ENCODE measurements at regions not wholly inside any gene's neighbourhood (a gene's known extent, or its start where the extent isn't known, plus 50 kb on each side); places are given as distances from the start of the nearest gene placed in this dataset.
A peak's percentile ranks its signal among the peaks of the same experiment; 100 is the strongest.

- Histone ChIP-seq H3K4me1 (replicated peaks in 1 of 2) (peaks cover 5 to 11% of the 10 kb centered on the region in 2 donors), H3K4me3 (peak overlapping the region in 1 of 4 donors; percentile 9), H3K27ac (no peak overlapping the region), H3K27me3 (no peaks in the 10 kb centered on the region), H3K36me3 (replicated peaks in 1 of 2) (no peaks in the 10 kb centered on the region), H3K9me3 (replicated peaks in 1 of 3) (no peaks in the 10 kb centered on the region)
- intact Hi-C loops (cut with DNase I), result no loop called here
- DNase-seq, result no peak
- no peak for TF ChIP-seq POLR2A (IDR thresholded peaks at IDR 0.05)
- TF ChIP-seq, protein P1, sequence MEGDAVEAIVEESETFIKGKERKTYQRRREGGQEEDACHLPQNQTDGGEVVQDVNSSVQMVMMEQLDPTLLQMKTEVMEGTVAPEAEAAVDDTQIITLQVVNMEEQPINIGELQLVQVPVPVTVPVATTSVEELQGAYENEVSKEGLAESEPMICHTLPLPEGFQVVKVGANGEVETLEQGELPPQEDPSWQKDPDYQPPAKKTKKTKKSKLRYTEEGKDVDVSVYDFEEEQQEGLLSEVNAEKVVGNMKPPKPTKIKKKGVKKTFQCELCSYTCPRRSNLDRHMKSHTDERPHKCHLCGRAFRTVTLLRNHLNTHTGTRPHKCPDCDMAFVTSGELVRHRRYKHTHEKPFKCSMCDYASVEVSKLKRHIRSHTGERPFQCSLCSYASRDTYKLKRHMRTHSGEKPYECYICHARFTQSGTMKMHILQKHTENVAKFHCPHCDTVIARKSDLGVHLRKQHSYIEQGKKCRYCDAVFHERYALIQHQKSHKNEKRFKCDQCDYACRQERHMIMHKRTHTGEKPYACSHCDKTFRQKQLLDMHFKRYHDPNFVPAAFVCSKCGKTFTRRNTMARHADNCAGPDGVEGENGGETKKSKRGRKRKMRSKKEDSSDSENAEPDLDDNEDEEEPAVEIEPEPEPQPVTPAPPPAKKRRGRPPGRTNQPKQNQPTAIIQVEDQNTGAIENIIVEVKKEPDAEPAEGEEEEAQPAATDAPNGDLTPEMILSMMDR (IDR thresholded peaks at IDR 0.05), result no peak
- WGBS, 4 donors, result 38 to 55% (median 50%) methylated on average over 3 of the region's 3 CpGs
Observed at GRCh38 chr7:36066343-36066664, 86.8 kb upstream of the EEPD1 start.

- H3K27ac ChIP-seq, result no peak overlapping the region
- H3K4me1 ChIP-seq (replicated peaks in 1 of 2), result peaks cover 0 to 5% of the 10 kb centered on the region in 2 donors
- H3K36me3 ChIP-seq (replicated peaks in 1 of 2), result no peaks in the 10 kb centered on the region
- H3K27me3 ChIP-seq, result no peaks in the 10 kb centered on the region
- intact Hi-C loops (cut with DNase I), result no loop called here
- H3K4me3 ChIP-seq, result no peak overlapping the region
- WGBS, 4 donors, result 83 to 90% (median 88%) methylated on average over 8 of the region's 8 CpGs
- H3K9me3 ChIP-seq (replicated peaks in 1 of 3), result no peaks in the 10 kb centered on the region
- TF ChIP-seq, protein P1 (IDR thresholded peaks at IDR 0.05), result no peak
- TF ChIP-seq POLR2A (IDR thresholded peaks at IDR 0.05), result no peak
- no peak for DNase-seq
Observed at GRCh38 chr7:36070230-36070629, 82.8 kb upstream of the EEPD1 start.

- no peak for DNase-seq
- no peak for TF ChIP-seq POLR2A (IDR thresholded peaks at IDR 0.05)
- TF ChIP-seq, protein P1 (IDR thresholded peaks at IDR 0.05), result no peak
- H3K27ac ChIP-seq, result no peak overlapping the region
- peaks cover 0 to 8% of the 10 kb centered on the region in 2 donors for H3K4me1 ChIP-seq (replicated peaks in 1 of 2)
- no peaks in the 10 kb centered on the region for H3K36me3 ChIP-seq (replicated peaks in 1 of 2)
- H3K27me3 ChIP-seq, result no peaks in the 10 kb centered on the region
- WGBS, 4 donors, result 94 to 100% (median 98%) methylated on average over 1 of the region's 1 CpG
- H3K4me3 ChIP-seq, result no peak overlapping the region
- no peaks in the 10 kb centered on the region for H3K9me3 ChIP-seq (replicated peaks in 1 of 3)
- intact Hi-C loops (cut with DNase I), result no loop called here
Observed at GRCh38 chr7:36071605-36072004, 81.4 kb upstream of the EEPD1 start.

DNA sequence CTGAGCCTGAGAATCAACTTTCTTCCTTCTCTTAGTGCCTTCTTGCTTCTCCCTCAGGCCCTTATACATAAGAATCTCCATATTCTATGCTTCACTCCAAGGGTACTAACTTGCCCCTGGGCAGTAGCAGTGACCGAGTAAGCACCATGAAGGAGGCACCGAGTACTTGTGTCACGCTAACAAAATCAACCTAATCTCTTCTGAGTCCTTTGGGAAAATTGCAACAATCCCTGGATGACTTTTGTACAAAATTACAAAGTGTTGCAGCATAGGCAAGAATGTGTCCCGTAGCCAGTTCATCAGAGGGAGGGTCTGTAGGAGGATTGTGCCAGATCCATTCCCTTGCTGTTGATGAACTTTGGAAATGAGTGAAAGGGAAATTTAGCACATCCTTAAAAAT is 80.4 kb upstream of the EEPD1 start:
- Histone ChIP-seq H3K4me1 (replicated peaks in 1 of 2) (peaks cover 0 to 8% of the 10 kb centered on the region in 2 donors), H3K9me3 (replicated peaks in 1 of 3) (no peaks in the 10 kb centered on the region), H3K27me3 (no peaks in the 10 kb centered on the region), H3K36me3 (replicated peaks in 1 of 2) (no peaks in the 10 kb centered on the region), H3K27ac (no peak overlapping the region), H3K4me3 (no peak overlapping the region)
- no peak for DNase-seq
- intact Hi-C loops (cut with DNase I), result no loop called here
- WGBS, 4 donors, result 81 to 94% (median 91%) methylated on average over 4 of the region's 4 CpGs
- TF ChIP-seq, protein P1 (IDR thresholded peaks at IDR 0.05), result no peak
- no peak for TF ChIP-seq POLR2A (IDR thresholded peaks at IDR 0.05)

Measured in adrenal gland (tissue), 9 donors.